Epithelial cell of prostate (primary cell): ENCODE measurements at regions not wholly inside any gene's neighbourhood (a gene's known extent, or its start where the extent isn't known, plus 50 kb on each side); places are given as distances from the start of the nearest gene placed in this dataset.

Experiments used
- DNase-seq: peaks from one replicate; pipeline ENCODE4 v3.0.0-alpha.2; 2011; ENCODE audit warnings: low read depth, low spot score
- H3K27ac ChIP-seq: fragments of 450-650 bp; 2 replicates; pipeline ENCODE4 v1.5.1; 2017; ENCODE audit warnings: mild to moderate bottlenecking

DNA sequence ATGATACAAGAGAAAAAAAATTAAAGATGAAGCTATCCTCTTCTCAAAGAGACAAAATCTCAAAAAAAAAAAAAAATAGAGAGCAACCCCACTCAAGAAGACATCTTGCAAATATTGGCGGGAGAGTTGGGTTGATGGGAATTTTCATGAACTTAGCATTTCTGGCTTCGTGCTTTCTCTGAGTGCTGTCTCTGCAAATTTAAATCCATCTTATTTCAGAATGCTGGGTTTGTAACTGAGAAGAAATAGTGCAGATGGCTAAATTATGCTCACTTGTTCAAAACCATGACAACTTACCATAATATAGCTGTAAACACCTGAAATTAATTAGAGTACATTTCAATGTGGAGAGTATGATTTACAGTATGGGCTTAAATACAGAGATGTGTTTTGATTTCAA lies 484.8 kb upstream of the CELF2 start:
- no peak for DNase-seq

DNA sequence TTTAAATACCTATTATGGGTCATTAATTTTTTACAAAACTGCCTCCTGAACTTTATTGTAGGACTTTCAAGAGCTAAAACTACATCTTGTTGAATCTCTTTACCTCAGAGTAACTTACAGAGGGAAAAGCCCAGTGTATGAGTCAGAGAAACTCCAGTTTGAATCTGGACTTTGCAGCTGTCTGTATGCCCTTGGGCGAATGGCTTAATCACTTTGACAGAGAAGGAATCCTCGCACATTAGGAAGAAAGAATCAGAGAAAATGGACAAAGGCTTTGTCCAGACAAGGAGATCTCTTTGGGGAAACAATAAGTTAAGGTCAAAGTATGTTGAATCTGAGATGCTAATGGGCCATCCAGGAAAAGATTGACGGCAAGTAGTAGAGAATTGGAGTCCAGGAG lies 484.2 kb upstream of the CELF2 start:
- DNase-seq, result peak; percentile 3
- H3K27ac ChIP-seq, result no peak overlapping the region

More for the DNA sequence above, 484.8 kb upstream of the CELF2 start:
- no peak overlapping the region for H3K27ac ChIP-seq

DNA sequence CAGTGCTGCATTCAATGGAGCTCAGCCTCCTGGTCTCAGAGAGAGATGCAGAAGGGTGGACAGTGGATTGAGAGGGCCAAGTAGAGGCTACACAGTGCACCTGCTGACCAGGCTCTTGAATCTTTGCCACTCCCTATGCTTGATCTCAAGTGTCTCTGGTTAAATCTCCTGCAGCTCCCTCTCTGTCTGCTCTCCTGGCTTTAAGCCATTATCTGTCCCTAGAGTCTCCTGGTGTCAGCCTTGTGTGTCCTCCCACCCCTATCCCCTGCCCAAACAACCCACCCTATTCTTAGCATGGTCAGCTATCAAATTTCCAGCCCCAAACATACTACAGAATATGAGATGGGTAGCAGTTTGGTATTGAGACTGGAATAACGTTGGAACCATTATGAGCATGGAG lies 479.3 kb upstream of the CELF2 start:
- no peak overlapping the region for H3K27ac ChIP-seq
- DNase-seq, result no peak

DNA sequence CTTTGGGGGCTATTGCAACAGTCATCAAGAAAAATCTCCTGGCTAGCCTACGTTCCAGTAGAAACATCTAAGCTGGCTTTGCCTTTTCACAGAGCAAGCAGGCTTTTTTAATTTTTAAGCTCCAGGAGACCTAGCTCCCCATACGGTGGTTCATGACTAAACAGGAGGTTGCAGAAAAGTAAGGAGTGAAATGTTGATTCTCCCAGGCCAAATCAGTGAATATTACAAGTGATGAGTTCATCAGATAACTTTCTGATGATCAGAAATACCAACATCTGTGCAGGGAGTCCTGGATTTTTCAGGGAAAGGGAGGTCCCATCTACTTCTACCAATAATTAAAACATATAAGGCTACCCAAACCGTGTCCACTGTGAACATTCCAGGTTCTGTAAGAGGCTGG lies 477.3 kb upstream of the CELF2 start:
- H3K27ac ChIP-seq, result no peak overlapping the region
- no peak for DNase-seq

DNA sequence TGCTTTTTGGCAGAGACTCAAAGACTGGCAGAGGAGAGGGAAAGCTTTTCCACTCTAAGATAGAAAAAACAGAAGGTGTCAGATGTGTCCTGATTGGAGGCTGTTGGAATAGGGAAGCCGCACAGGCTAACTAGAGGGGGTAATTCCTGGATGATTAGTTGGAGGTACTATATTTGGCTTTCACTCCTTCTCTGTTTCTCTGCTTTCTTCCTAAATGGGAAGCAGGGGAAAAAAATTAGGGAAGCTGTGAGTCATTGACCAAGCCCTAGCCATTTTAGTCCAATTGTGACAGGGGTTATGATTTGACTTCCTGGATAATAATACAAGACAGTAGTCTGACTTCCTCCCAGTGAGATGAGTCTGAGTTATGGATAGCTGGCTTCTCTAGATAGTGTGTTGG lies 475.2 kb upstream of the CELF2 start:
- DNase-seq, result no peak
- no peak overlapping the region for H3K27ac ChIP-seq

DNA sequence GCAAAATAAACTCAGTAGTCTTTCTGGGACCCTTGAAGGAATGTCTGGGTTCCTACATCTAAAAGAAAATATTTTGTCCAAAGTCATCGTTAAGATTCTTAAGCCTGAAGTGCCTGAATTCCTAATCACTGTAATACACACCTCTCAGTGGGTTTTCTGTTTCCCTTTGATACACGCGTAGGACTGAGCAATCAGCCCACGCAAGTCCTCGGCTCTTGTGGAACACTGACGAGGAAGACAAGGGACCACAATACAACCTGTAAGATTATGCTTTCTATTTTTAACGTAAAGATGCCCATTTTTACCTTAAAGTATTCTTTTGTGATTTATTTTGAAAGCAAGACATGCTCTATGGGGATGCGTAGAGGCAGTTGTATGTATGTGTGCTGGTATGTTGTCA lies 472.8 kb upstream of the CELF2 start:
- DNase-seq, result no peak
- no peak overlapping the region for H3K27ac ChIP-seq

DNA sequence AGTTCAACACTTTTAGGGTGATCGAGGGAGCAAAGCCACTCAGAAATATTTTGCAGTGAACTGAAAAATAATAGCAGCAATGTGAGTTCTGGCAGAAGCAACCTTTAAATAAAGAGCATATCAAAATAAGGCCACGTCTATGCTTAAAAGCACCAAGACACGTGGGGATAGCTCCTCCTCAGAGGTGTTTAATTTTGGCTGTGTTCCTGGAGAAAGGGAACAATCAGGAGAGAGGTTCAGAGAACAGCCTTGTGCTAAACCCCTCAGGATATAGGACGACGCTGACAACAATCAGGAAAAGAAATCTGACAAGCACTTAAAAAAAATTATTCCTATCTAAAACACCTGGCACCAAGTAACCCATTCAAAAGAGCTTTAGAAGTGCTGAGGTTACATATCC lies 471.9 kb upstream of the CELF2 start:
- no peak overlapping the region for H3K27ac ChIP-seq
- DNase-seq, result no peak

DNA sequence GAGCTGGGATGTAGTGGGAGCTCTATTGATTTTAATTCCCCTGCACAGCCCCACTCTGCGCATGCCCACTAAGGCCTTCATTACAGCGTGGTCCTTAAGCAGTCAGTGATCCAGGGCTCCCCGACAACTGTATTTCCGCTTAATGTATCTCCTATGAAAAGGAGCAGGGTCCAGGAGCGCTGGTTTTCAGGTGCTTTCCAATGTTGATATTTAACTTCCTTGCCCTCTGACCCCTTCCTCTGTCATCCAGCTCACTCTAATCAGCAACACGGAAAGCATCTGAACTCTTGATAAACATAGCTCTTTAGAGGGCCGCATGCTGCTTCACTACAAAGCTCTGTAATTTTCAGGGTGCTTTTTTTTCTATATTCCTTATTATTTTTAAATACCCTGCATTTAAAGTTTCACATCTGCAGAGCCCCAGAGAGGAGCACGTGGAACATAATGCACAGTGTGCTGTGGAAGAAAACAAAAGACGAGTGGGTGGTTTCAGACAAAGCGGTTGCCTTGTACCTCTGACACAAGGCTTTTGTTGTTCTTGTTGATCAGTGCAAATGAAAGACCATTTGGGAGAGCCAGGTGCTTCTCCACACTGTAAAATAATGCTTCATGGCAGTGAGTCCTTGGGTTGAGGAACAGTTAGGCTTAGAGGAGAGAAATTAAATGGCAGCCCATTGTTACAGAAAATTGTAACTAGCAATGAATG lies 465.9 kb upstream of the CELF2 start:
- no peak overlapping the region for H3K27ac ChIP-seq
- DNase-seq, result no peak

DNA sequence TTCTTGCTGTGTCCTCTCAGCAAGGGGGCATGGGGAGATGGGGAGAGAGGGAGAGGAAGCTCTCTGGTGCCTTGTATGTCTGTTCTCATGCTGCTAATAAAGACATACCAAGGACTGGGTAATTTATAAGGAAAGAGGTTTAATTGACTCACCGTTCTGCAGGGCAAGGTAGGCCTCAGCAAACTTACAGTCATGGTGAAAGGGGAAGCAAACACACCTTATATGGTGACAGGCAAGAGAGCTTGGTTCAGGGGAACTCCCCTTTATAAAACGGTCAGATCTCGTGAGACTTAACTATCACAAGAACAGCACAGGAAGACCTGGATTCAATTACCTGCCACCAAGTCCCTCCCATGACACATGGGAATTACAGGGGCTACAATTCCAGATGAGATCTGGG lies 464.7 kb upstream of the CELF2 start:
- no peak for DNase-seq
- no peak overlapping the region for H3K27ac ChIP-seq

DNA sequence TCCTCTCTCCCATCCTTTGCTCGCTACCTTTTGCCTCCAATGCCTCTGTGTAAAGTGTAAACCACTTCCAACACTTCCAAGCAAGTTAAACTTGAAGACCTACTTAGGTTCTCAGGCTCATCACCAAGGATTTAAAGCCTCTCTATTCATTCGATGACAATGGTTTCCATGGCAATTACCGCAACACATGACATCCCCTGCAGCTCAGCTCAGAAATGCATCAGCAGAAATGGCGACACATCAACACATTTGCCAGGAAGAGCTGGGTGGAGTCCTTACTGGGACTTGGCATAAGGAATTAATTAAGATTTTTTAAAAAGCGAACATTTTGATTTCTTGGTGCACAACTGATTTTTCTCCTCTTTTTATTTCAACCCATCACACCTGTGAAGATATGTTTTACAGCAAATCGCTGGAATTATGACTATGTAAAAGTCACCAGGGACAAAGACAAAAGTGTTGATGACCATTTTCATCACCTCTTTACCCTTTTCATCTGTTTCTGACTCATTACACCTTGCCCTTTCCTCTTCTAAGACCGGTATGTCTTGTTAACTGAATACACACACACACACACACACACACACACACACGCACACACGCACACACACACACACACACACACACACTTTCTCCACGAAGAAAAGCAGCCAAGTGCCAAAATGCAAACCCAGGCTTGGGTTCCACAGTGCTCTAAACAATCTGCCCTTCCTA lies 453.4 kb upstream of the CELF2 start:
- DNase-seq, result no peak
- H3K27ac ChIP-seq, result no peak overlapping the region

DNA sequence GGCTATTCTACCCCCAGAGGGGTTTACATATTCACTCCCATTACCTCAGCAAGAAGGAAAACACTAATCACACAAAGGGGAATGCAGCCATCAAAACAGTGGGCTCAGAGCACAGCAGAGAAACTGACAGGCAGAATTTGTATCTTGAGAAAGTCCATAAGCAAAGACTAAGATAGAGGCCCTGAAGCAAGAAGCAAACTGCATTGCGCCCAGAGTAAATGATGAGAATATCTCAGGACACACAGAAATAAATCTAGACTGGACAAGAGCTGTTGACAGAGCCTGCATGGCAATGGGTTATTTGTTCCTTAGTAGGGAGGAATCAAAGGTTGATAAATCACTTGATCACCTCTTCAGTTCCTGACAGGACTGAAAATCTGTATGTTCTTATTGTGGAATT lies 440.7 kb upstream of the CELF2 start:
- DNase-seq, result no peak
- H3K27ac ChIP-seq, result no peak overlapping the region

DNA sequence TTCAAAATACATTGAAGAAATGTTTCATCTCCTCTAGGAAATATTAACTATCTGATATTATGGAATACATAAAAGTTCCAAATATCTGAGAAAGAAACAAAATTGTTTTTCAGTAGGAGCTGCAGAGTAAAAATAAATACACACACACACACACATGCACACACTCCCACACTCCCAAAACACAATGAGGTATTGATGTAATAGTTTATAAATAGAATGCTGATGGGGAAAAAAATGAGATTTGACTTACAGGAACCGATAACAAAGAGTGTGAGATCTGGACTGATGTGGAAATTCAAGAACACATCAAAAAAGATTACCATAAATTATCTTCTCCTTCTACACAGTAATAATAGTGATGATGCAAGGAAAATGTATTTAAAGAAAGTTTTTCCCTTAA lies 438.0 kb upstream of the CELF2 start:
- no peak overlapping the region for H3K27ac ChIP-seq
- DNase-seq, result no peak

DNA sequence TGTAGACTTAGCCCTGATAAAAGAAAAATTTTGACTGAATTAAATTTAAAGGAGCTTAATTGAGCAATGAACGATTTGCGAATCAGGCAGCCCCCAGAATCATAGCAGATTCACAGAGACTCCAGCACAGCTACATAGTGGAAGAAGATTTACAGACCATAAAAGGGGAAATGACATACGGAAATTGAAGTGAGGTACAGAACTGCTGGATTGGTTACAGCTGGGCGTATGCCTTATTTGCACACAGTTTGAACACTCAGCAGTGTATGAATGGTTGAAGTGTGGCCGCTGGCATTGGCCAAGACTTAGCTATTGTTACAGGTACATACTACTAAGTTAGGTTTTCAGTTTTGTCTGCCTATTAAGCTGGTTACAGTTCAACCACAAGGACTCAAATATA lies 433.5 kb upstream of the CELF2 start:
- DNase-seq, result no peak
- H3K27ac ChIP-seq, result no peak overlapping the region

DNA sequence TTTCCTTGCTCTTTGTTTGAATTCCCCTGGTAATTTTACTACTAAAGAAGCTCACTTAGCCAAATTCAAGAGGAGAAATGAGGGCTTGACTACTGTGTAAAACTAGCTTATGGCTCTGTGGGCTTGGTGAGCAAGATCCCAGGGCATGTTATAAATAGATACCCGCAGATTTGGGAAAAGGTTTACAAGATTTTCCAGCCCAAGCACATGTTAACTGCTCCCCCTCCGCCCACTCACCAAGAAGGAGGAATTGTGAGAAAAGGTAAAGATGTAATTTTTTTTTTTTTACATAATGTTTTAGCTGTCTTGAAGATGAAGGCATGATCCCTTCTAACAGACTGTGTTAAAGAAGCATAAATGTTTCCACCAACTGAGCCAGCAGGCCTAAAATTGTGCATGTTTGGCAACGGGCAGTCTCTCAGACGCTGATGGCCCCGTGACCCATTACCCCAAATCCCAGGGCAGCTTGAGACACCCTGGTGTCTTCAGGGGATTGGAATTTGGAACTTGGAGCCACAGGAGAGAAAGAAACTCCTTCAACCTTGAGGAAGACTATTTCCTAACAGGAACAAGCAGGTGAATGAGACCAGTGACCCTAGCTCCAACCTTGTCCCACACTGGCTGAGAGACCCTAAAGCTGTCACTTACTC lies 429.8 kb upstream of the CELF2 start:
- no peak for DNase-seq
- no peak overlapping the region for H3K27ac ChIP-seq

DNA sequence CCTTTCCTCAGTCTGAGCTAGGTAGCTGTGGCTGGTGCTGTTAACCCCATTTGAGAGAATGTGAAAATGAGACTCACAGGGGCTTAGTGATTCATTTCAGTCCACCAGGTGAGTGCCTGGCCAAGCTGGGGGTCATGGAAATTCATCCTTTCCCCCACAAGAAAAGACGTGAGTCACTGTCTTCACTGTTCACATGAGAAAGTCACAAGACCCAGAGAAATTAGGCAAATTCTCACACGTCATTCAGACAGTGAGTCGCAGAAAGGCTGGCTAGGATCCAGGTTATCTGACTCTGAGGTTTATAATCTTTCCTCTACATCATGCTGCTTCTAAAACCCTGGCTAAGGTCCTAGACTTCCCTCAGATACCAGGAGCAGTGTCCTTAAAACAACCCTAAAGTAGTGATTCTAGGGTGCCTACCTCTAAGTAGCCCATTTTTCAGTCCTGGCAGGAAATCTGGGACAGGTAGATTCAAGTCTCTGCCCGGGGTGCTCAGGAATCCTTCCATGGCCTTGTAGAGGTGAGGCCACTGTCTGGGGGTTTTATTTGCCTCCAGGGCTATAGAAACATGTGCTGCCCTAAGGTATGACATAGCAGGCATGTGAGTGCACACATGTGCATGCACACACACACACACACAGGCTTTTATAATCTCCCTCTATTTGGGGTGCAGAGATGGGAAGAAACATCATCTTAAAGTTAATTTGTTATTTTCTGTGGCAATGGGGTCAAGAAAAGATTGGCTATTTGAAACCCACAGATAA lies 427.9 kb upstream of the CELF2 start:
- peak; percentile 20 for DNase-seq
- no peak overlapping the region for H3K27ac ChIP-seq

DNA sequence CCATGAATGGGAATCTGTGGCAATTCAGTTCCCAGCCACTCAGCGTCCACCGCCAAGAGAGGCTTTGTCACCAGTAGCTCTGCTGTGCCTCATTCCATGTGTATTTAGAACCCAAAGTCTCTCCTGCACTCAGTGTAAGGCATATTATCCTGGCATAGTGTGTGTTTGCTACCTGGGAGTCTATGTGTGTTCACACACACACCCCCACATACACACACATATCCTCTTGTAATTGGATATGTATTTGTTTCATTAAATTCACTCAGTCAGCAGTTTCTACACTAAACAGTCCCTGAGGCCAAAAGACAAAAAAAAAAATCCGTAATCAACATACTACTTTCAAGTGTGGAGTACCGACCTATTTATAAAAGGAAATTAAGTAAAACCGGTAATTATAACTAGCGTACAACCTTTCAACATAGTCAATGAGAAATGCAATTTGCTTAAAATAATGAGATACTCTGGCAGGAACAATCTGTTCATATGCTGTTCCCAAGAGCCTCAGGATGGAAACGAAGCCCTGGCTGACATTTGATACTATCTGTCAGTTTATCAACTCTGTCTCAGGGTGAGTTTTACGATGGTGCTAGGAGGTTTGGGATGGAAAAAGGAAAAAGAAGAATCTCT lies 425.8 kb upstream of the CELF2 start:
- H3K27ac ChIP-seq, result no peak overlapping the region
- DNase-seq, result no peak

DNA sequence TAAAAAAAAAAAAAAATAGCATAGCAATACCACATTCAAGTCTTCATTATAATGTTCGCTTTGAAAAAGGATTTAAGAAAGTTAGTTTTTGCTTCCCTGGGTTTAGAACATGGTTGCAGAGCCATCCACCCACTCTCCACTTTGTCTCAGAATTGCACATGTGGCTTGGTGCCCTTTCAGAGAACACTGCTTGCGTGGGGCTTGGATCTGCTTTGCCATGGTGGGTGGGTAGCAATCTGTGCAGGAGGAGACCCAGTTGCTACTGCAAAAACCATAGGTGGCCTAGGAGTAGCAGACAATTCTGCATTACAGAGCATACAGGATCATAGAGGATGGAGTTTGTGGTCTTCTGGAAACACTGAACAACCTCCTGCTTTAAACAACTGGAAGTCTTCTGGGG lies 421.4 kb upstream of the CELF2 start:
- no peak overlapping the region for H3K27ac ChIP-seq
- DNase-seq, result no peak

DNA sequence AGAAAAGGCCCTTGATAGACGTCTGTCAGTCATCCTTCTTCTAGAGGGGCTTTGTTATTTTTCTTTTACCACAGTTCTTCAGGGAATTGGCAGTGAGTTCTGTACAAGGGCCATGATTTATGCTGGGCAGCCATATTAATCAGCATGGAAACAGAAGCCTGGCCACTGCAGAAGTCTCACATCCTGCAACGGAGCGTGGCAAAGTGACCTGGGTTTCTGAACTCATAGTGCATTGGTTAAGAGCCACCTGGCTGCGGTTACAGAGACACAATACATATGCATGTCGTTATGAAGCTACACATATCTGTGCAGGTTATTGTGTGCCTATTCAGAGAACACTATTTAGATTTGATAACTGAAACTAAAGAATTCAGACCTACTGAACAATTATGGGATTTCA lies 419.4 kb upstream of the CELF2 start:
- no peak overlapping the region for H3K27ac ChIP-seq
- DNase-seq, result no peak

DNA sequence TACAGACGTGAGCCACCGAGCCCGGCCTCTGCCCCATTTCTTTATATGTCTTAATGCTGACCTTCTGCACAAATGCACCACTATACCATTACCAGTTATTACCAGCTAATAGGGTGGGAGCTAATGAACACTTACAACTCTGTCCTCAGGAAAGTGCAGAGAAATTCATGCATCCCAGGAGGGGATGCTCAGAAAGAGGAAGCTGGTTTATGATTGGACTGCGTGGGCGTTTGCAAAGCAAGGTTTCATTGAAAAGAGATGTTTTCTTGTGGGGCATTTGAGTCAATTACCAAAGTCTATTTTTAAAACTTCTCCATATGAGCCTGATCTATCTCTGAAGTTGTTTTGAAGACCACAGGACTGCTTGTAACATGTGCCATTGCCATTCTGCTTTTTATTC lies 417.7 kb upstream of the CELF2 start:
- no peak overlapping the region for H3K27ac ChIP-seq
- DNase-seq, result no peak

DNA sequence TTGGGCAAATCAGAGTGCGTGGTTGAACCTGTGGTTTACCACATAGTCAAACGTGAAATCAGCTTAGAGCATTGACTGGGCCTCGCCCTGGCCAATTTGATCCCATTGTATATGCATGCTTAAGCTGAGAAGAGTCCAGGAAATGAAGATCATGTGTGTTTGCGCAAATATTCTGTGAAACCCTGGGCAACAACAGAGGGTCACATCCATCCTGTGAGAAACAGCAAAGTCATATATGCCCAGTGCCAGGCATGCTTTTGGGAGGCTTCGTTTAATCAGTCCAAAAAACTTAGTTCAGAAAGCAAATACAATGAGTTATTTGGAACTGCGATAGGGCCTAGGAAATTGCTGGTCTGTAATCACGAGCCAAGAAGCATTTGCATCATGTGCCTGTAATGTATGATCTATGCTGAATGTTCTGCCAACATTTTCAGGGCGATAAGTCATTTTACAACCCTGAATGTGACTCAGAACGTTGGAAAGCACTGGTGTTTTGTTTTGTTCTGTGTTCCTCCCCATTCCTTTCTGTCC lies 412.1 kb upstream of the CELF2 start:
- peak; percentile 12 for DNase-seq
- peak overlapping the region; percentile 69 for H3K27ac ChIP-seq
